HL-60/S4 (cell line): ENCODE measurements at regions not wholly inside any gene's neighbourhood (a gene's known extent, or its start where the extent isn't known, plus 50 kb on each side); places are given as distances from the start of the nearest gene placed in this dataset.

Source experiments
- in situ Hi-C: fragments of 300-500 bp; cut with MboI; formaldehyde crosslinking; loops from 2 replicates; pipeline ENCODE4 v1.14.3; 2022; ENCODE audit warnings: low sequenced_read_pairs

DNA sequence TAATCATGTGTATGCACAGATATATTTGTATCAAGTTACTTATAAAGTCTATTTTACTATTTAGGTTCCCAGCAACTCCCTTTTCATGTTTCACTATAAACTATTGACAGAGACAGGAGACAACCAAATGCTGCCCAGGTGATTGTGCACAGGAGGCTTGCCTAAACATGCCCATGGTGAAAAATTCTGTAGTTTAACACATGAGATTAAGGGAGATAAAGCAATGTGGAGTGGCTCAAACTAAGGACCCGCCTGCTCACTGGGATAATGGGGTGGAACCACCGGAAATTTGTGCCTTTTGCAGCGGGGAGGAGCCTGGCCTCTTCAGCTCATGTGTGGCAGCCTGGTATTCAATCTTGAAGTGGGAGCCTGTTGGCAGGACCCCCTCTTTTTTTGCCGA, 459.5 kb upstream of the CNTN5 start:
- in situ Hi-C loops: no loop called here

DNA sequence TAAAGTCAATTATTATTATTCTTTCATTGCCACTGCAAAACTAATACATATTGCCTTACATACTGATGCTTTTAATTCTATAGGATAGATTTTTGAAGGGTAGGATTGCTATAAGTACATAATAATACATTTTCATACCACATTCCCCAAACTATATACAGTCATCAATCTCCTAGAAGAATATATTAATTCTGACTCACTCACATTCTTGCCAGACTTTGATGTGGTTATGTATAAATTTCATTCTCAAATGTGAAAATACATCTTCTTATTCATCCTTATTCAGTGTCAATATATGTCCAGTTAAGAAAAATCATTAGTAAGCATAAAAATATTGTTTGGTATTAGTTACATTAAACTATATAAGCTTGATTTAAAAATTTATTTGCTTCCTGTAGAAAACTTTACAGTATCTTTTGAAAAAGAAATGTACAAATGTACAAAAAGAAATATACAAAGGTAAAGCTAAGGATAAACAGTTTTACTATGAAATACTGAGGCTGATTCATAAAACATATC, 458.8 kb upstream of the CNTN5 start:
- in situ Hi-C loops: no loop called here

DNA sequence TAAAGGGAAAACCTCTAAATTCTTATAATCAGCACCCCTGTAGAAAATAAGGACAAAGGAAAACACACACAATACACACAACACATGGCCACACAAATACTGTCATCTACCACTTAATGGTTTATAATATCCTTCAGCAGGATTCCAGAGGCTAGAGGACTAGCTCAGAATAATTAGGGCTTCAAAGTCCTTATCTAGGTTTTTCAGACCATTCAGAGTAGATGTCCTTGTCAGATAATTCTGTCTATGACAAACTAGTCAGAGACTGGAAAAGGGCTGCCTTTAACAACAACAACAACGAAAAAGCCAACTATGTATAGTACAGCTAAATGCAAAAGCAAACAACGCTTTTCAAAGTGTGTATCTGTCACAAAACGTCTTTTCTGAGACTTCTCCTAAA, 456.5 kb upstream of the CNTN5 start:
- in situ Hi-C loops: no loop called here

DNA sequence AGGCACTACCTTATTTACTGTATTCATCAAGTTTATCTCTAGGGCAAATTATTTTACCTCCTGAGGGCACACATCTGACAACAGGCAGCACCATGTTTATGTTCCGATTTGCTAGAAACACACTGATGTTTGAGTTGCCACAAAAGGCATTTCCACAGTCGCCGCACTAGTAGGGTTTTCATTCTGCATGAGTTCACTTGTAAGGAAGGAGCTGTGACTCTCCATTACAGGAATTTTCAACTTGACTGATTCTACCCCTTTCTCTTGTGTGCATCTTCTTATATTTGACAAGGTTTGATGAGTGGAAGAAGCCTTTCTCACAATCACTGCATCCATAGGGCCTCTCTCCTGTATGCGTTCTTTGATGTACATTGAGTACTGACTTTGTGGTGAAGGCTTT, 455.9 kb upstream of the CNTN5 start:
- in situ Hi-C loops: no loop called here

DNA sequence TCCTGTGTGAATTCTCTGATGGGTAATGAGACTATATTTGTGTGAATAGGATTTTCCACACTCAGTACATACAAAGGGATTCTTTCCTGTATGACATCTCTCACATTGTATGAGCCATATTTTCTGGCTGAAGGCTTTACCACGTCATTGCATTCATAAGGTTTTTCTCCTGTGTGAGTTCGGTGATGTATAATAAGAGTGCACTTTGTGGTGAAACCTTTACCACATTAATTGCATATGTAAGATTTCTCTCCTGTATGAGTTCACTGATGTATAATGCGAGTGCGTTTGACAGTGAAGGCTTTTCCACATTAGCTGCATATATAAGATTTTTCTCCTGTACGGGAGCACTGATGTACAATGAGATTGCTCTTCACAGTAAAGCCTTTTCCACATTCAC, 455.4 kb upstream of the CNTN5 start:
- in situ Hi-C loops: no loop called here

DNA sequence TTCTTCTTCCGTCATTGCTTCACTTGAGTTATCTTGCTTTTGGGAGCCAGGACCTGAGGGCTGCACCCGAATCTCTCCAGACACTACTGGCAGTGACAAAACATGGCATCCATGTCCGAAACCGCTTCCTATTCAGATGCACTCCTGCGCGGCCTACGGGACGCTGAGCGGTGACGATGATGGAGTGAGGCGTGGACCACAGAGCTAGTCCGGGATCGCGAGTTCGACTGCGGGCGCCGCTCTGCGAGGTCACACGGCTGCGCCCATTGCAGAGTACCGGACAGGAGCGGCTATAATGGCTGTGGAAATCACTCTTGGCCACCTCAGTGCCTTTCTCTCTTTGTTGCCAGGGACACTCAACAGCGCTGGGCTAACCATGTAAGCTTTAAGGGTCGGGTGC, 453.8 kb upstream of the CNTN5 start:
- in situ Hi-C loops: no loop called here

DNA sequence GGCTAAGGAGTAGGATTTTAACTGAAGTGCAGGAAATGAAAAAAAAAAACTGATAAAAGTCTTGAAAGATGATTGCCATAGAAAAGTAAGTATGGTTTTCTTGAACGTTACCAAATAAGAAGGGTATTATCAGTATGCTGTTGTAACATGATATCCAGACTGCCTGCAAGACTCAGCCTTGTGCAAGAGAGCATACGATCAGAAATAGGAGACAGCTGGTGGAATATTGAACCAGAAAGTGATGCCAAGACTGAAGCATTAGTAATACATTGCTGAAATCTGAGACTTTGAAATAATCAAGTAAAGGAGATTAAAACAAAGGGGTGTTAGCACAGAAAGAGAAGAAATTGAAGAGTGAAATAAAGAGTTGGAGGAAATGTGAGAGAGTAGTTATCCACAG, 452.7 kb upstream of the CNTN5 start:
- in situ Hi-C loops: no loop called here

DNA sequence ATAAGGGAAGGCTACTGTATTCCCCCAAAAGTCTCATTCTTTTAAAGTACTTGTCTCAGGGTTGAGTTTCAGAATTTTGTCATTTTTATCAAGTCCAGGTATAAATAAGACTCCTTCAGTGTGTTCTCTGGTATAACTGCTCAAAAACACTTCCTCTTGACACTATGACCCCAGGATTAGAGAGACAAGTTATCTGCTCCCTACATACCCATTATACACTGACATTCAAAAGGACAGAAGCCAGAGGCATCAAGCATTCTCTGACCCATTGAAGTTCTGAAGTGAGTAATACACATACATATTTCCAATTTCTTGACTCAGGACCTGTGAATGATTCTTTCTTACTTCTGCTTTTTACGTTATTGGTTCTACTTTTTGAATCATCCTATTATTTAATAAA, 447.8 kb upstream of the CNTN5 start:
- in situ Hi-C loops: no loop called here

DNA sequence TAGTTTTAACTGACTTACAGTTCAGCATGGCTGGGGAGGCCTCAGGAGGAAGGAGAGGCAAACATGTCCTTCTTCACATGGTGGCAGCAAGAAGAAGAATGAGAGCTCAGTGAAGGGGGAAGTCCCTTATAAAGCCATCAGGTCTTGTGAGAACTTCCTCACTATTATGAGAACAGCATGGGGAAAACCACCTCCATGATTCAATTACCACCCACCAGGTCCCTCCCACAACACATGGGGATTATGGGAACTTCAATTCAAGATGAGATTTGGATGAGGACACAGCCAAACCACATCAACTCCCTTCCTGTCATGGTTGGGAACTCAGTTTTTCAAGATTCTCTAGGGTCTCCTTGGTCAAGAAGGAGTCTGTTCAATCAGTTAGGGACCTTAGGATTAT, 432.9 kb upstream of the CNTN5 start:
- in situ Hi-C loops: no loop called here

DNA sequence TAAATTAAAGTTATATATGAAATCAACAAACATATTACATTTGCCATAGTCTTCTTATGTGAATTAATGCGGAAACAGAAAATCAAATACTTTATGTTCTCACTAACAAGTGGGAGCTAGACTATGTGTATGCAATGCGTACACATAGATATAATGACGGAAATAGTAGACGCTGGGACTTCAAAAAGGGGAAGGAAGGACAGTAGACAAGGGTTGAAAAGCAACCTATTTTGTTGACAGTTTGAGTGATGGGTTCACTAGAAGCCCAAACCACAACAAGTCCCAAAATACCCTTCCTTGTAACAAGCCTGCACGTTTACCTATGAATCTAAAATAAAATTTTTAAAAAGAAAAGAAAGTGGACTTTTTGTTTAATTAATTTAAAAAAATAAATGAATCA, 430.8 kb upstream of the CNTN5 start:
- in situ Hi-C loops: no loop called here

DNA sequence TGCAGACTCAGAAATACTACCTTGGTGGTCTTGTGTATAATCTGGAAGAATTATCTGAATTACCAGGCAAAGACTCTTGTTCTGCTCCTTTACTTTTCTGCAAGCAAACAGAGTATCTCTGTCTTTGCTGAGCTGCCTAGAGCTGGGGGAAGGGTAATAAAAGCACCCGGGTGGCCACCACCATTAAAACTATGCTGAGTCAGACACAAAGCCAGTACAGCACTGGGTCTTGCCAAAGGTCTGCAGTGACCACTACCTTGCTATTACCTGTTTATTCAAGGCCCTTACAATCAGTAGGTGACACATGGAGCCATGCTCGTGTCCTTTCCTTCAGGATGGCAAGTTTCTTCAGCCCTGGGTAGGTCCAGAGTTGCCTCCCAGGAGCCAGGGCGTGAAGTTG, 420.6 kb upstream of the CNTN5 start:
- in situ Hi-C loops: no loop called here

DNA sequence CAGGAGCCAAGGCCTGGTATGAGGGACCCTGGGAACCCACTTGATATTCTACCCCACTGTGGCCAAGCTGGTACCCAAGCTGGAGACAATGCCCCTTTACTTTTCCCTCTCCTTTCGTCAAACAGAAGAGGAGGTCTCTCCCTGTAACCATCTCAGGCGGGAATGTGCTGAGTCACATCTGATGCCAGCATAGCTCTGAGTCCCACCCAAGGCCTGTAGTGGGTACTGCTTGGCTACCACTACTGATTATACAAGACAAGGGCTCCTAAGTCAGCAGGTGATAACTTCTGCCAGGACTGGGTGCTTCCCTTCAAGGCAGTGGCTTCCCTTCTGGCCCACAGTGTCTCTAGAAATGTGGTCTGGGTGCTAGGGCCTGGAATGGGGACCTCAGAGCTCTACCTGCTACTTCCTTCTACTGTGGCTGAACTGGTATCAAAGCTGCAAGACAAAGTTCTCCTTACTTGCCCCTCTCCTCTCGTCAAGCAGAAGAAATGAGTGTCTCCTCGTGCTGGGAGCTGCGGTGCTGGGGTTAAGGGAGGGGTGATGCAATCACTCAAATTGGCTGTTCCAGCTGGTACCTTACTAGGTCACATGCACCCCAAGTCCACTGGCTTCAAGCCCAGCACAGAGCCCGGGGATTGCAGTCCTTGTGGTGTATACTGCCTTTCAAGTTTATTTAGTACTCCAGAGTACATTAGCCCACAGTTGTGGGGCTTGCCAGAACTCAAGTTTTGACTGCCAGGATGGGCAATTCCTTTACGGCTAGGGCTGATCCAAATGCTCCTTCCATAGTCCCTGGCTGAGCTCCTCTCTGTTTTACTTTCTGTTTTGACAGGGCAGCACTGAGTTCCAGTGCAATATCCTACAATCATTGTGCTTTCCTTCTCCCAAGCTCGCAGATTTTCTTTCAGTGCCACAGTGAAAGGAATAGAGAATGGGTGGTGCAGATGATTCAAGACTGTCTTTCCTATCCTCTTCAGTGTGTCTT, 419.7 kb upstream of the CNTN5 start:
- in situ Hi-C loops: no loop called here

DNA sequence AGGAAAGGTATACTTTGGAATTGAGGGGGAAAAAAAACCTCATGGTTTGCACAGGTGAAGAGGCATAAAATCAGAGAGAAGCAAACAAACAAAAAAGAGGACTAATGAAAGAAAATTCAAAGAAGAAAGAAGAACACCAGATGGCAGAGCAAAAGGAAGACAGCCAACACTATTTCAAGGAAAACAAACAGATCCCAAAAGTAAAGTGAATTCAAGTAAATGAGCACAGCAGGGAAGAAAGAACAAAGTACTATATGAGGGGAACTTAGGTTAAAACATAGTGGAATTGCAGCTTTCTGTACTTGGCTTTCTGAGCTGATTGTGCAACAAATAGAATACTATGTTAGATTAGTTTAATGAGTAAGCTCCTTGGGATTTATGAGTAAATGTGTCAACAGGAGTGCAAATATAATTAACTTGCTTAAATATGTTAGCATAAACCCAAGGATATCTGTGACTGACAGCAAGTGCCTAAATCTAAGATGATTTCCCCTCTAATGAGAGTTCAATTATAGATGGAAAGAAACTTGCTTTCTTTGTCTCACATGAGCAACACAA, 404.6 kb upstream of the CNTN5 start:
- in situ Hi-C loops: no loop called here

DNA sequence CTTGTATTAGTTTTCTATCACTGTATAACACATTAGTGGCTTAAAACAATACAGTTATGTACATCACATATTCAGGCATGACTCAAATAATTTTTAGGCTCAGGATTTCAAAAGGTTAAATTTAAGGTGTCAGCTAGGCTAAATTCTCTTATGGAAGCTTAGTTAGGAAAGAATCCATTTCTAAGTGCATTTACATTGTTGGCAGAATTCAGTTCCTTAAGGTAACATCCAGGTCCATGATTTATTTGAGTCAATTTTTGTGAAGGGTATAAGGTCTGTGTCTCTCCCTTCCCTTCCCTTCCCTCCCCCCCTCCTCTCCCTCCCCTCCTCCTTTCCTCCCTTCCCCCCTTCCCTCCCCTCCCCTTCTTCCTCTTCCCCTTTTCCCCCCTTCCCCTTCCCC, 399.0 kb upstream of the CNTN5 start:
- in situ Hi-C loops: no loop called here

DNA sequence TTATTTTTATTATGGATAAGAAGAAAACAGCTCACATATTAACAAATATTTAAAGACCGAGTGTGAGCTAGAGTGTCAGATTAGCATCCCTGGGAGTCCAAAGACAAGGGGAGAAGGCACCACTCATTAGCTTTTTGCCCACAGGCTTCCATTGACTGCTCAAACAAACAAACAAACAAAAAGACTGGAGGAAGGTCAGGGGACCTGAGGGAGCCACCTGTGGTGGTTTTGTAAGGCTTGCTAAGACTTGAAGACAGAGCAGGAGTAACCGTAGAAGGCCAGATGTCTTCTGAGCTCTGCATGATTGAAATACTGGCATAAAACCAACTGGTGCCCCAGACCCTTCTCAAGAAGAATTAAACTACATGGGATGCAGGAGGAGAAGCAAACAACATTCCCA, 395.2 kb upstream of the CNTN5 start:
- in situ Hi-C loops: no loop called here

DNA sequence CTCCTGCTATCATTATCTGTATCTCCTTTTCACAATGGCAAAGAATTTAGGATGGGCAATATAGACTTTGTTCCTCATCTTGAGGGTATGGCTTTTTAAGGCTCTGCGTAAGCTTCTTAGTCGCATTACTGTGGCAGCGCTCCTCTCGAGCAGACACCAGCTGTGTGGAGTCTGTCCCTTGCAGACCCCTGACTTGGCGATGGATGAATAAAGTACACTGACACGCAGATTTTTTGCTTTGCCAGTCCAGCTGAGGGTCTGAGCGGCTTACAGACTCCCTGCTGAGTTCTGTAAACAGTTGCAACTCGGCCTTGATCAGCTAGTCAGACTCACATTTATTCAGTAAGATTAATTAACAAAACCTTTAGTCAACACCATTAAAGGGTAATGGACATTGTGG, 390.0 kb upstream of the CNTN5 start:
- in situ Hi-C loops: no loop called here

DNA sequence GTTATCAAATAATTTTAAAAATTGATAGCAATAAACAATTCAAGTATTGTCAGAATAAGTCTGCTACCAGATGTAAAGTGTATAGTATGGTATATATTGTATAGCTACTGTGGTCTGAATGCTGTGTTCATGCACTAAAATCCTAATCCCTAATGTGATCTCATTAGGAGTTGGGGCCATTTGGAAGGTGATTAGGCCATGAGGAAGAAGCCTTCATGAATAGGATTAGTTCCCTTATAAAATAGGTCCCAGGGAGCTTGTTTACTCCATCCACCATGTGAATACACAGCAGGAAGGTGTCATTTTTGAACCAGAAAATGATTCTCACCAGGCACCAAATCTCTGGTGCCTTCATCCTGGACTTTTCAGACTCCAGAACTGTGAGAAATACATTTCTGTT, 363.0 kb upstream of the CNTN5 start:
- in situ Hi-C loops: no loop called here

DNA sequence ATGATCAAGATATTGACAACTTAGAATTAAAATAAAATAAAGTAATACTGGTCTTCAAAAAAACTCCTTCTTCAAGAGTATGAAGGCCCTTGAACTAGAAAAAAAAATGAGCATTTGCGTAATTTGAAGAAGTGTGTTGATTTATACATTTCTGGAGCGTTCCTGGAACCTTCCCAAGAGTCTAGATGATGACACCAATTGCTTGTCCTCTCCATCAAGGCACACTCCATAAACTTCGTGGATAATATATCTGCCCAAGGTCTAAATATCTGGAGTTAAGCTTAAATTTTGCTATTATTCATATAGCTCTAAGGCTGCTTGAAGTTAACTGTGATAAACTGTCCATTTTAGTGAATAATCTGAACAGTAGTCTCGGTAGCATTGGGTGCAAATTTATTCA, 361.3 kb upstream of the CNTN5 start:
- in situ Hi-C loops: no loop called here

DNA sequence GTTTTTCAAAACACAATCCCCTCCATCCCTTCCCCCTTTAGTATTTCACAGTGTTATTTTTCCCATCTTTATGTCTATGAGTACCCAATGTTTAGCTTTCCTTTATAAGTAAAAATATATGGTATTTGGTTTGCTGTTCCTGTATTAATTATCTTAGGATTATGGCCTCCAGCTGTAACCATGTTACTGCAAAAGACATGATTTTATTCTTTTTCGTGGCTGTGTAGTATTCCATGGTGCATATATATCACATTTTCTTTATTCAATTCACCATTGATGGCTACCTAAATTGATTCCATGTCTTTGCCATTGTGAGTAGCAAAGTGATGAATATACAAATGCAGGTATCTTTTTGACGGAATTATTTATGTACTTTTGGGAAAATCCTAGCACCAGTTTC, 346.4 kb upstream of the CNTN5 start:
- in situ Hi-C loops: no loop called here

DNA sequence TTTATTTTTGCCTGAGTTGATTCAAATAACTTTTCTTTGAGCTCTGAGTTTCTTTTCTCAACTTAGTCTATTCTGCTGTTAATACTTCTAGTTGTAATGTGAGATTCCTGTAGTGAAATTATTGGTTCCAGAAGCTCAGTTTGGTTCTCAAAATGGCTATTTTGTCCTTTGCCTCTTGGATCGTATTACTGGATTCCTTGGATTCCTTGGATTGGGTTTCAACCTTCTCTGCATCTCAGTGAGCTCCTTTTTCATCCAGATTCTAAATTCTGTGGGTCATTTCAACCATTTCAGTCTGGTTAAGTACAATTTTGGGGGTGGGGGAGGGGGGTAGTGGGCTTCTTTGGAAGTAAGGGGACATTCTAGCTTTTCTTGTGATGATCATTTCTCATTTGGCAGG, 341.1 kb upstream of the CNTN5 start:
- in situ Hi-C loops: no loop called here

DNA sequence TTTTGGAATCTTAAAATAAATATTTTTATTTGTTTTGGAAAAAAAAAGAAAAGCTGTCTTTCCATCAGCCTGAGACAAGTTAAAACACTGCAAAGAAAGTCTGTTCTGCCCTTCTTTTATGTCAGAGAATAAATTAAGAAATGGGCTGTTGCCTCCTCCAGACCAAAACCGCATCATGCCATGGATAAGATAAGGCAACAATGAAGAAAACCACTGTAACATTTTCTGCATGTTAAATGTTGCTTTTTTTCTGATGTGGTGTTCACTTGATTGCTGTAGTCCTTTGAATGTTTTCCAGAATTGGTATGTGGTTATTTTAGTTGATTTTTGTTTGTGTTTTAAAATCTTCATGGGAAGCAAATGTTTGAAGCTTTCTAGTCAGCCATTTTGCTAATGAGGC, 319.2 kb upstream of the CNTN5 start:
- in situ Hi-C loops: no loop called here

DNA sequence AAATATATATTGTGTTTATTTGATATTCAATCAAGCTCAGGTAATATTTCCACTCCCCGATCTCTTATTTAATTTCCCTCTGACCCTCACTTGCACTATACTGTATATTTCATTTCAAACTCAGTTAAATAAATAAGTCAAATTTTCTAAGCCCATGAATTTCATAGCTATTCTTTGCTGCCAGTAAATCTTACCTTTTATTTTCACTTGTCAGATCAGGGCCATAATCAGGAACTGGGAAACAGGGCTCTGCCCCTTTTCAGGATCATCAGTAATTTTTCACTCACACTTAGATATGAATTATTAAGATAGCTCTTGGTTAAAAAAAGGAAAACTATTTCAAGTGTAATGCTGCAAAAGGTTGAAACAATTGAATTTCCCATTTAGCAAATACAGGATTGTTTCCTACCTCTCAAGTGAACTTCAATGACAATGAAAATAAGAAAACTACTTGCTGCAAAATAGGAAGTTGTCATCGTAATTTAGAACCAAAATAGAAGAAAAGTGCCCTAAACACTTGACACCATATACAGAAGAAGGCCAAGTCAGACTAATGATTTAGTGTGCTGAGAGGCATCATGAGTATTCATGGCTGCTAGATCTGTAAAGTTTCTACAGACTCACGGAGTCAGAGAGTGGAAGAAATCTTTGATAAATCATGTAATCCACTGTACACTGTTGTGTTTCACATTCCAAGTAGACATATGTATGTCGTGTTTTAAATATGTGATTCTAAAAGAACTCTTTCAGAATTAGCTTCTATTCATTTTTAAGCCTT, 316.8 kb upstream of the CNTN5 start:
- in situ Hi-C loops: no loop called here
